ENCODE measurements at regions not wholly inside any gene's neighbourhood (a gene's known extent, or its start where the extent isn't known, plus 50 kb on each side); places are given as distances from the start of the nearest gene placed in this dataset.
A peak's percentile ranks its signal among the peaks of the same experiment; 100 is the strongest.

- Mint-ChIP-seq H3K9me3 (ENCODE audit: unreplicated experiment) (no peaks in the 10 kb centered on the region), H3K4me3 (ENCODE audit: unreplicated experiment) (no peak overlapping the region), H3K27me3 (ENCODE audit: insufficient read depth, unreplicated experiment) (peaks cover 14% of the 10 kb centered on the region), H3K36me3 (ENCODE audit: insufficient read depth, unreplicated experiment) (no peaks in the 10 kb centered on the region), H3K27ac (ENCODE audit: low read depth, unreplicated experiment) (no peak overlapping the region), H3K4me1 (ENCODE audit: insufficient read depth, unreplicated experiment) (no peaks in the 10 kb centered on the region)
- BruUV-seq (replicated peaks) = no TSS peak
- TF ChIP-seq, protein P1, sequence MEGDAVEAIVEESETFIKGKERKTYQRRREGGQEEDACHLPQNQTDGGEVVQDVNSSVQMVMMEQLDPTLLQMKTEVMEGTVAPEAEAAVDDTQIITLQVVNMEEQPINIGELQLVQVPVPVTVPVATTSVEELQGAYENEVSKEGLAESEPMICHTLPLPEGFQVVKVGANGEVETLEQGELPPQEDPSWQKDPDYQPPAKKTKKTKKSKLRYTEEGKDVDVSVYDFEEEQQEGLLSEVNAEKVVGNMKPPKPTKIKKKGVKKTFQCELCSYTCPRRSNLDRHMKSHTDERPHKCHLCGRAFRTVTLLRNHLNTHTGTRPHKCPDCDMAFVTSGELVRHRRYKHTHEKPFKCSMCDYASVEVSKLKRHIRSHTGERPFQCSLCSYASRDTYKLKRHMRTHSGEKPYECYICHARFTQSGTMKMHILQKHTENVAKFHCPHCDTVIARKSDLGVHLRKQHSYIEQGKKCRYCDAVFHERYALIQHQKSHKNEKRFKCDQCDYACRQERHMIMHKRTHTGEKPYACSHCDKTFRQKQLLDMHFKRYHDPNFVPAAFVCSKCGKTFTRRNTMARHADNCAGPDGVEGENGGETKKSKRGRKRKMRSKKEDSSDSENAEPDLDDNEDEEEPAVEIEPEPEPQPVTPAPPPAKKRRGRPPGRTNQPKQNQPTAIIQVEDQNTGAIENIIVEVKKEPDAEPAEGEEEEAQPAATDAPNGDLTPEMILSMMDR (IDR thresholded peaks at IDR 0.05; ENCODE audit: unreplicated experiment) = no peak
- intact Hi-C loops (cut with micrococcal nuclease) = no loop called here
- CTCF ChIA-PET = no interaction called here
- DNase-seq (ENCODE audit: unreplicated experiment) = no peak
- POLR2A ChIA-PET = no interaction called here
Measured at GRCh38 chr7:155899596-155899995, 87.3 kb upstream of the SHH start.

GRCh38 chr7:155897758-155898386, 85.6 kb upstream of the SHH start:
- TF ChIP-seq, protein P1 (IDR thresholded peaks at IDR 0.05; ENCODE audit: unreplicated experiment) = no peak
- ChIA-PET POLR2A (no interaction called here), CTCF (interaction anchor here (0.6 kb wide), 2 partner anchors 52 to 520 kb away, joined by 3 read pairs; no protein-coding TSS in a partner anchor)
- Mint-ChIP-seq H3K36me3 (ENCODE audit: insufficient read depth, unreplicated experiment) (no peaks in the 10 kb centered on the region), H3K27me3 (ENCODE audit: insufficient read depth, unreplicated experiment) (peaks cover 14% of the 10 kb centered on the region), H3K27ac (ENCODE audit: low read depth, unreplicated experiment) (peak overlapping the region; percentile 7), H3K9me3 (ENCODE audit: unreplicated experiment) (no peaks in the 10 kb centered on the region), H3K4me3 (ENCODE audit: unreplicated experiment) (no peak overlapping the region), H3K4me1 (ENCODE audit: insufficient read depth, unreplicated experiment) (no peaks in the 10 kb centered on the region)
- no TSS peak for BruUV-seq (replicated peaks)
- no peak for DNase-seq (ENCODE audit: unreplicated experiment)
- intact Hi-C loops (cut with micrococcal nuclease) = no loop called here

GRCh38 chr7:155896531-155897263, 84.4 kb upstream of the SHH start:
- Mint-ChIP-seq H3K27me3 (ENCODE audit: insufficient read depth, unreplicated experiment) (peaks cover 14% of the 10 kb centered on the region), H3K27ac (ENCODE audit: low read depth, unreplicated experiment) (no peak overlapping the region), H3K4me3 (ENCODE audit: unreplicated experiment) (no peak overlapping the region), H3K36me3 (ENCODE audit: insufficient read depth, unreplicated experiment) (no peaks in the 10 kb centered on the region), H3K4me1 (ENCODE audit: insufficient read depth, unreplicated experiment) (no peaks in the 10 kb centered on the region), H3K9me3 (ENCODE audit: unreplicated experiment) (peaks cover 2% of the 10 kb centered on the region)
- ChIA-PET POLR2A (no interaction called here), CTCF (no interaction called here)
- no TSS peak for BruUV-seq (replicated peaks)
- intact Hi-C loops (cut with micrococcal nuclease) = no loop called here
- DNase-seq (ENCODE audit: unreplicated experiment) = no peak
- TF ChIP-seq, protein P1 (IDR thresholded peaks at IDR 0.05; ENCODE audit: unreplicated experiment) = no peak

DNA sequence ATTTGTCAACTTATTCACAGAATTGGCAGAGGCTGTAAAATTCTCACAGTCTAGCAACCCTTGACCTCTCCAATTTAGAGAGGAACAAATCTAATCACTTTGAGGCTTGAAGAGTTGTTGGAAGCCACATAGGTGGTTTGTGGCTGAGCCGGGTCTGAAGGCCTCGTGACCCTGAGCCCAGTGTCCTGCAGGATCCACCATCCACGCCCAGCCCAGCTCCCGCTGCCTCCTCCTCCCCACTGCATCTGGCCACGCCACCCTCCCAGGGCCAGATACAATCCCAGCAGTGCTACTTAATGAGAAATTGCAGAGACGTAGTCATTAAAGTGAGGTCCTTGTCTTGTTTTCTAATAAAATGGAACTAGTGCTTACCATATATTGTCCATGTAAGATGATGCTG, 81.4 kb upstream of the SHH start:
- no peak for DNase-seq (ENCODE audit: unreplicated experiment)
- no peaks in the 10 kb centered on the region for H3K4me1 Mint-ChIP-seq (ENCODE audit: insufficient read depth, unreplicated experiment)
- peaks cover 12% of the 10 kb centered on the region for H3K9me3 Mint-ChIP-seq (ENCODE audit: unreplicated experiment)
- POLR2A ChIA-PET = no interaction called here
- CTCF ChIA-PET = interaction anchor here (0.6 kb wide), 1 partner anchor 517 kb away, joined by 3 read pairs; no protein-coding TSS in a partner anchor
- TF ChIP-seq, protein P1 (IDR thresholded peaks at IDR 0.05; ENCODE audit: unreplicated experiment) = no peak
- H3K27ac Mint-ChIP-seq (ENCODE audit: low read depth, unreplicated experiment) = no peak overlapping the region
- no peaks in the 10 kb centered on the region for H3K36me3 Mint-ChIP-seq (ENCODE audit: insufficient read depth, unreplicated experiment)
- H3K4me3 Mint-ChIP-seq (ENCODE audit: unreplicated experiment) = no peak overlapping the region
- intact Hi-C loops (cut with micrococcal nuclease) = no loop called here
- H3K27me3 Mint-ChIP-seq (ENCODE audit: insufficient read depth, unreplicated experiment) = peaks cover 14% of the 10 kb centered on the region
- BruUV-seq (replicated peaks) = no TSS peak

All from MCF 10A (cell line).